A549 (cell line): ENCODE measurements at regions not wholly inside any gene's neighbourhood (a gene's known extent, or its start where the extent isn't known, plus 50 kb on each side); places are given as distances from the start of the nearest gene placed in this dataset.

Source experiments
- ATAC-seq, 2 experiments: fragments of 200-7000 bp in 1 of 2; fragments of >200 bp in 1 of 2; cut with Nextera tagmentation in 1 of 2; cut with Tn5 transposase in 1 of 2; 3 replicates each; pipeline versions ENCODE4 v1.8.0 to v1.9.1; 2018 to 2020; ENCODE audit warnings: mild to moderate bottlenecking in 1 of 2, moderate library complexity in 1 of 2
- CTCF ChIA-PET: fragments of 300-600 bp; sonication (Branson Sonifier 250); formaldehyde crosslinking; extraction: SDS; loops from one replicate; lab custom pipeline; 2021; ENCODE audit warnings: antibody characterized with exemption, inconsistent platforms; lab: Yijun Ruan, JAX
- POLR2A ChIA-PET: fragments of 350-600 bp; formaldehyde crosslinking; extraction: SDS; loops from one replicate; lab custom pipeline; 2021; ENCODE audit warnings: antibody characterized with exemption, inconsistent platforms; lab: Yijun Ruan, JAX
- DNase-seq, 2 experiments: peaks; one replicate each; pipeline versions ENCODE4 v3.0.0 to v3.0.0-alpha.2; 2011 to 2016; ENCODE audit warnings: low read depth in 1 of 2, low spot score in 1 of 2
- FAIRE-seq: peaks from 2 replicates; lab custom pipeline; 2011; peaks lifted over from hg19 to GRCh38; lab: Jason Lieb, UNC
- H3K27ac ChIP-seq, 2 experiments: fragments of >200 bp; sonication (Bioruptor Twin); formaldehyde crosslinking; 3 replicates each; pipeline ENCODE4 v1.5.1; 2016 to 2017
- H3K4me1 ChIP-seq: fragments of >200 bp; sonication (Bioruptor Twin); formaldehyde crosslinking; 3 replicates; pipeline ENCODE4 v1.6.1; 2016
- H3K4me2 ChIP-seq: fragments of >200 bp; sonication (Bioruptor Twin); formaldehyde crosslinking; 3 replicates; pipeline ENCODE4 v1.6.1; 2016
- H3K4me3 ChIP-seq: fragments of >200 bp; sonication (Bioruptor Twin); formaldehyde crosslinking; 3 replicates; pipeline ENCODE4 v1.5.1; 2016
- H3K9me3 ChIP-seq: fragments of >200 bp; sonication (Bioruptor Twin); formaldehyde crosslinking; 3 replicates; pipeline ENCODE4 v1.6.1; 2016
- BCL3 ChIP-seq: fragments of >200 bp; sonication (Bioruptor Twin); formaldehyde crosslinking; IDR thresholded peaks from 3 replicates; pipeline ENCODE4 v1.6.1; 2016
- CBX8 ChIP-seq: fragments of 200-600 bp; sonication (generic); IDR thresholded peaks from 2 replicates; pipeline ENCODE4 v1.6.1; 2016
- EHMT2 ChIP-seq: fragments of 200-600 bp; sonication (generic); IDR thresholded peaks from 2 replicates; pipeline ENCODE4 v1.6.1; 2016; ENCODE audit warnings: antibody characterized with exemption, low read depth, mild to moderate bottlenecking, moderate library complexity
- GATA3 ChIP-seq: IDR thresholded peaks from 2 replicates; pipeline ENCODE4 v1.6.1; 2012; ENCODE audit warnings: borderline replicate concordance
- KDM1A ChIP-seq: fragments of 200-600 bp; sonication (generic); IDR thresholded peaks from 2 replicates; pipeline ENCODE4 v1.6.1; 2016; ENCODE audit warnings: low read depth, mild to moderate bottlenecking
- MAFK ChIP-seq: fragments of 450-650 bp; IDR thresholded peaks from 2 replicates; pipeline ENCODE4 v1.6.1; 2014; ENCODE audit not compliant: partially characterized antibody
- MYC ChIP-seq: IDR thresholded peaks from 2 replicates; pipeline ENCODE4 v1.6.1; 2012; ENCODE audit warnings: mild to moderate bottlenecking, inconsistent platforms, low read length, improper control_type of control experiment, borderline replicate concordance
- NFE2L2 ChIP-seq: fragments of 150-350 bp; conservative IDR thresholded peaks from 2 replicates; pipeline ENCODE4 v1.6.1; 2014; ENCODE audit warnings: low read length
- NR3C1 ChIP-seq: fragments of >200 bp; sonication (Bioruptor Twin); formaldehyde crosslinking; IDR thresholded peaks from 3 replicates; pipeline ENCODE4 v1.6.1; 2017
- PHF8 ChIP-seq: fragments of 200-600 bp; sonication (generic); IDR thresholded peaks from 2 replicates; pipeline ENCODE4 v1.6.1; 2016; ENCODE audit warnings: low read depth, mild to moderate bottlenecking, antibody characterized with exemption, moderate library complexity, borderline replicate concordance
- REST ChIP-seq: fragments of 200-600 bp; sonication (generic); IDR thresholded peaks from 2 replicates; pipeline ENCODE4 v1.6.1; 2016; ENCODE audit warnings: antibody characterized with exemption, mild to moderate bottlenecking, moderate library complexity
- RNF2 ChIP-seq: fragments of 200-600 bp; sonication (generic); IDR thresholded peaks from 2 replicates; pipeline ENCODE4 v1.6.1; 2016; ENCODE audit warnings: low read depth, mild to moderate bottlenecking, antibody characterized with exemption, moderate library complexity, borderline replicate concordance
- TP53 ChIP-seq: fragments of 250-450 bp; sonication (Bioruptor Pico); IDR thresholded peaks from 2 replicates; pipeline ENCODE4 v1.5.0; 2021; ENCODE audit warnings: mild to moderate bottlenecking, moderate library complexity
- USF2 ChIP-seq: fragments of 450-650 bp; IDR thresholded peaks from 2 replicates; pipeline ENCODE4 v1.6.1; 2014; ENCODE audit warnings: antibody characterized with exemption
- ZC3H11A ChIP-seq: fragments of 450-650 bp; IDR thresholded peaks from 2 replicates; pipeline ENCODE4 v1.6.1; 2014; ENCODE audit warnings: antibody characterized with exemption, mild to moderate bottlenecking
- ZSCAN20 ChIP-seq: fragments of 250-450 bp; sonication (Bioruptor Pico); IDR thresholded peaks from 2 replicates; pipeline ENCODE4 v1.8.0; 2022; ENCODE audit warnings: mild to moderate bottlenecking, moderate library complexity
- WGBS: methylation state at CpG from one replicate; pipeline ENCODE4 v1.1.6; 2017; ENCODE audit errors: missing lambda C conversion rate; 5-methylcytosine and 5-hydroxymethylcytosine counted together
- TF ChIP-seq, protein P1 (sequence below): IDR thresholded peaks from 2 replicates; pipeline ENCODE4 v1.6.1; 2012; ENCODE audit warnings: low read depth, borderline replicate concordance
- TF ChIP-seq, protein P2 (sequence below): fragments of >200 bp; sonication (Bioruptor Twin); formaldehyde crosslinking; IDR thresholded peaks from 3 replicates; pipeline ENCODE4 v1.5.1; 2016

DNA sequence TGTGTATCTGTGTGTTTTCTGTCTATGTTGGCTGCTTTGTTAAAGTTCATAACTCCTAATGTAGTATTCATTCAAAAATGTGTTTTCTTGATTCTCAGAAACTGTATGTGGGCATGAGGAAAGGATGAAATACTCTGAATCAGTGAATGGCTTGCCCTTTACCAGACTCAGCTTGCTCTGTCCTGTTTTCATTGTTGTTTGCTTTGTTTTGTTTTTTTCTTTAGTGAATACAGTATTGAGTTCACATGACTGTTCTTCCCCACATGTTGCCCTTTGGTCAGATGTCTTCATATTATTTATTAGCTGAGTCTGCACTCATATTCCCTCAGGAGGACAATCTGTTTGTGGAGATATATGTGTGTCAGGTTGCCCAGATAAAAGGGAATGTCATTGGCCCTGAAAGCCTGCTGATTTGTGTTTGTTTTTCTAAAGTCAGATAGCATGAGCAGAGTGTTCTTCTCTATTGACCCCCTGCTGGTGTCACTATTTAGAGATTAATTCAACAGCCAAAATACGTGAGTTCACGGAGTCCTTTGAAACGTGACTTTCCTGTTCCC is 1184.4 kb downstream of the RPA4 start:
- ATAC-seq (no peak), FAIRE-seq (peak; percentile 84), DNase-seq (no peak)
- TF ChIP-seq, protein P1, sequence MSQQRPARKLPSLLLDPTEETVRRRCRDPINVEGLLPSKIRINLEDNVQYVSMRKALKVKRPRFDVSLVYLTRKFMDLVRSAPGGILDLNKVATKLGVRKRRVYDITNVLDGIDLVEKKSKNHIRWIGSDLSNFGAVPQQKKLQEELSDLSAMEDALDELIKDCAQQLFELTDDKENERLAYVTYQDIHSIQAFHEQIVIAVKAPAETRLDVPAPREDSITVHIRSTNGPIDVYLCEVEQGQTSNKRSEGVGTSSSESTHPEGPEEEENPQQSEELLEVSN = no peak
- TF ChIP-seq CBX8 (no peak), MYC (no peak), KDM1A (no peak), NR3C1 (no peak), MAFK (no peak), TP53 (CRISPR knock-in tag) (no peak), PHF8 (no peak), EHMT2 (no peak), USF2 (no peak), RNF2 (no peak), ZSCAN20 (CRISPR knock-in tag) (no peak), REST (no peak), BCL3 (no peak), GATA3 (no peak), NFE2L2 (no peak)
- Histone ChIP-seq H3K27ac (no peak overlapping the region), H3K4me2 (no peak overlapping the region), H3K9me3 (no peaks in the 10 kb centered on the region), H3K4me3 (no peak overlapping the region), H3K4me1 (no peaks in the 10 kb centered on the region)
- WGBS = 38% methylated on average over 3 of the region's 3 CpGs
- ChIA-PET CTCF (no interaction called here), POLR2A (no interaction called here)

- ChIA-PET CTCF (no interaction called here), POLR2A (no interaction called here)
- no peaks in the 10 kb centered on the region for H3K9me3 ChIP-seq
- no peaks in the 10 kb centered on the region for H3K4me1 ChIP-seq
- no peak for FAIRE-seq
- no peak for DNase-seq
- H3K27ac ChIP-seq = no peak overlapping the region
- H3K4me2 ChIP-seq = no peak overlapping the region
- no peak for ATAC-seq
- no peak overlapping the region for H3K4me3 ChIP-seq
- 0% methylated on average over 2 of the region's 2 CpGs for WGBS
- TF ChIP-seq KDM1A (no peak), ZC3H11A (no peak), BCL3 (no peak)
- TF ChIP-seq, protein P2, sequence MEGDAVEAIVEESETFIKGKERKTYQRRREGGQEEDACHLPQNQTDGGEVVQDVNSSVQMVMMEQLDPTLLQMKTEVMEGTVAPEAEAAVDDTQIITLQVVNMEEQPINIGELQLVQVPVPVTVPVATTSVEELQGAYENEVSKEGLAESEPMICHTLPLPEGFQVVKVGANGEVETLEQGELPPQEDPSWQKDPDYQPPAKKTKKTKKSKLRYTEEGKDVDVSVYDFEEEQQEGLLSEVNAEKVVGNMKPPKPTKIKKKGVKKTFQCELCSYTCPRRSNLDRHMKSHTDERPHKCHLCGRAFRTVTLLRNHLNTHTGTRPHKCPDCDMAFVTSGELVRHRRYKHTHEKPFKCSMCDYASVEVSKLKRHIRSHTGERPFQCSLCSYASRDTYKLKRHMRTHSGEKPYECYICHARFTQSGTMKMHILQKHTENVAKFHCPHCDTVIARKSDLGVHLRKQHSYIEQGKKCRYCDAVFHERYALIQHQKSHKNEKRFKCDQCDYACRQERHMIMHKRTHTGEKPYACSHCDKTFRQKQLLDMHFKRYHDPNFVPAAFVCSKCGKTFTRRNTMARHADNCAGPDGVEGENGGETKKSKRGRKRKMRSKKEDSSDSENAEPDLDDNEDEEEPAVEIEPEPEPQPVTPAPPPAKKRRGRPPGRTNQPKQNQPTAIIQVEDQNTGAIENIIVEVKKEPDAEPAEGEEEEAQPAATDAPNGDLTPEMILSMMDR = no peak
These were observed 1187.6 kb downstream of the RPA4 start for GRCh38 chrX:98071331-98071730.
